ENCODE measurements at regions not wholly inside any gene's neighbourhood (a gene's known extent, or its start where the extent isn't known, plus 50 kb on each side); places are given as distances from the start of the nearest gene placed in this dataset.
"Not testable (repeated sequence)": the region's sequence is repeated elsewhere in the genome, so short reads cannot be mapped to it uniquely, and the experiment has no call there.

GRCh38 chr18:78814766-78815165, 164.9 kb upstream of the SALL3 start:
- DNase-seq (ENCODE audit: low read depth): no peak

- no peak for DNase-seq (ENCODE audit: low read depth)
Observed at GRCh38 chr18:78816114-78816513, 163.5 kb upstream of the SALL3 start.

GRCh38 chr18:78816916-78817315, 162.7 kb upstream of the SALL3 start:
- no peak for DNase-seq (ENCODE audit: low read depth)

- DNase-seq (ENCODE audit: low read depth): no peak
Observed at GRCh38 chr18:78818495-78818894, 161.1 kb upstream of the SALL3 start.

GRCh38 chr18:78818961-78819360, 160.7 kb upstream of the SALL3 start:
- no peak for DNase-seq (ENCODE audit: low read depth)

- no peak for DNase-seq (ENCODE audit: low read depth)
Observed at GRCh38 chr18:78820161-78820834, 159.3 kb upstream of the SALL3 start.

GRCh38 chr18:78821396-78821795, 158.2 kb upstream of the SALL3 start:
- DNase-seq (ENCODE audit: low read depth): no peak

- no peak for DNase-seq (ENCODE audit: low read depth)
Observed at GRCh38 chr18:78822171-78822948, 157.3 kb upstream of the SALL3 start.

- DNase-seq (ENCODE audit: low read depth): no peak
Observed at GRCh38 chr18:78822949-78823285, 156.7 kb upstream of the SALL3 start.

GRCh38 chr18:78825168-78825567, 154.4 kb upstream of the SALL3 start:
- no peak for DNase-seq (ENCODE audit: low read depth)

- no peak for DNase-seq (ENCODE audit: low read depth)
Observed at GRCh38 chr18:78826631-78827030, 153.0 kb upstream of the SALL3 start.

- no peak for DNase-seq (ENCODE audit: low read depth)
Observed at GRCh38 chr18:78827141-78827540, 152.5 kb upstream of the SALL3 start.

- DNase-seq (ENCODE audit: low read depth): no peak
Observed at GRCh38 chr18:78828131-78828530, 151.5 kb upstream of the SALL3 start.

GRCh38 chr18:78829026-78829425, 150.6 kb upstream of the SALL3 start:
- not testable (repeated sequence) for DNase-seq (ENCODE audit: low read depth)

- no peak for DNase-seq (ENCODE audit: low read depth)
Observed at GRCh38 chr18:78830161-78830560, 149.5 kb upstream of the SALL3 start.

- DNase-seq (ENCODE audit: low read depth): no peak
Observed at GRCh38 chr18:78830826-78831225, 148.8 kb upstream of the SALL3 start.

GRCh38 chr18:78831603-78832002, 148.0 kb upstream of the SALL3 start:
- no peak for DNase-seq (ENCODE audit: low read depth)

GRCh38 chr18:78833833-78834232, 145.8 kb upstream of the SALL3 start:
- no peak for DNase-seq (ENCODE audit: low read depth)

GRCh38 chr18:78836838-78837237, 142.8 kb upstream of the SALL3 start:
- no peak for DNase-seq (ENCODE audit: low read depth)

- no peak for DNase-seq (ENCODE audit: low read depth)
Observed at GRCh38 chr18:78837754-78838153, 141.9 kb upstream of the SALL3 start.

GRCh38 chr18:78838183-78838582, 141.4 kb upstream of the SALL3 start:
- DNase-seq (ENCODE audit: low read depth): no peak

GRCh38 chr18:78849046-78849445, 130.6 kb upstream of the SALL3 start:
- DNase-seq (ENCODE audit: low read depth): no peak

- no peak for DNase-seq (ENCODE audit: low read depth)
Observed at GRCh38 chr18:78849458-78849857, 130.2 kb upstream of the SALL3 start.

- no peak for DNase-seq (ENCODE audit: low read depth)
Observed at GRCh38 chr18:78853341-78853740, 126.3 kb upstream of the SALL3 start.
